Adrenal gland (tissue), 9 donors: ENCODE measurements at regions not wholly inside any gene's neighbourhood (a gene's known extent, or its start where the extent isn't known, plus 50 kb on each side); places are given as distances from the start of the nearest gene placed in this dataset.

Experiments
- DNase-seq, 7 donors: peaks; one replicate each; pipeline ENCODE4 v3.0.0-alpha.2; 2019 to 2020
- H3K27ac ChIP-seq, 5 donors: fragments of 200-600 bp; sonication (generic) in 4 of 5; 1 replicate in 3 of 5; 2 replicates in 2 of 5; pipeline versions ENCODE4 v1.5.1 to v1.8.0; 2016 to 2020; ENCODE audit warnings: mild to moderate bottlenecking in 1 of 5
- H3K27me3 ChIP-seq: fragments of 200-600 bp; 2 replicates; pipeline ENCODE4 v1.8.0; 2021
- H3K36me3 ChIP-seq, 2 donors: fragments of 200-600 bp; replicated peaks in 1 of 2; 1 replicate in 1 of 2; 2 replicates in 1 of 2; pipeline versions ENCODE4 v1.5.1 to v1.8.0; 2018 to 2022
- H3K4me1 ChIP-seq, 2 donors: fragments of 200-600 bp; replicated peaks in 1 of 2; 1 replicate in 1 of 2; 2 replicates in 1 of 2; pipeline versions ENCODE4 v1.5.1 to v1.8.0; 2018 to 2021
- H3K4me3 ChIP-seq, 4 donors: fragments of 200-600 bp; sonication (generic) in 3 of 4; one replicate each; pipeline ENCODE4 v1.5.1; 2016 to 2018
- H3K9me3 ChIP-seq, 3 donors: fragments of 200-600 bp; sonication (generic) in 1 of 3; replicated peaks in 1 of 3; 1 replicate in 2 of 3; 2 replicates in 1 of 3; pipeline versions ENCODE4 v1.5.1 to v1.8.0; 2016 to 2021
- POLR2A ChIP-seq, 2 donors: fragments of 450-650 bp; IDR thresholded peaks; one replicate each; pipeline ENCODE4 v1.6.1; 2017; ENCODE audit warnings: antibody characterized with exemption in 2 of 2, mild to moderate bottlenecking in 2 of 2, moderate library complexity in 1 of 2
- WGBS, 4 donors: extraction: QIAGEN DNeasy Blood & Tissue Kit in 2 of 4; methylation state at CpG; one replicate each; pipeline versions ENCODE4 v1.1.5 to v1.1.7; 2013 to 2017; 5-methylcytosine and 5-hydroxymethylcytosine counted together
- intact Hi-C, 2 donors: fragments of 100-400 bp; cut with DNase I; formaldehyde crosslinking; loops; one replicate each; pipeline versions ENCODE4 v1.14.1 to v1.15.0; 2022 to 2023
- TF ChIP-seq, protein P1 (sequence below), 6 experiments: fragments of 450-650 bp in 4 of 6; fragments of 200-600 bp in 2 of 6; sonication (generic) in 1 of 6; IDR thresholded peaks; 1 replicate in 5 of 6; 2 replicates in 1 of 6; pipeline versions ENCODE4 v1.5.1 to v1.8.0; 2016 to 2021; ENCODE audit warnings: antibody characterized with exemption in 6 of 6, mild to moderate bottlenecking in 2 of 6, moderate library complexity in 1 of 6
- donor health status: healthy with polysubstance abuse.
- donor health status: Bipolar disorder and iron deficiency.
- donor health status: DM: yes; HTN: yes; CAD: no.
- donor health status: DM: no; HTN: no; CAD: no.
- donor health status: DM: no; HTN: no; CAD: no.

DNA sequence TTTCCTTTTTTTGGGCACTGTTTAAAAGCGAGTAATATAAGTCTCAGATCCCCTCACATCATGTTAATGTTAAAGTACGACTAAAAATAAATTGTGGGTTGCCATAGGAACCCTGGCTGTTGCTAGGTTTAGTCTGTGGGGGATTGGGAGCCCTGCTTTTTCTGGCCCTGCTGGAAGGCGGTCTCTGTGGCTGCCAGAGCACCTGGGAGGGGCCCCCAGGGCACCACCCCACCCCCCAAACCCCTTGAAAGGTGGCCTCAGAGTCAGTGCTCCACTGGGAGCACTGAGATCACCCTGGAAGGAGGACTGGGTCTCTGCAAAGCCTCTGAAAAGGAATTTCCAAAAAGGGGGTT, 66.2 kb upstream of the NEURL1B start:
- Histone ChIP-seq H3K4me1 (no peaks in the 10 kb centered on the region), H3K4me3 (no peak overlapping the region), H3K9me3 (no peaks in the 10 kb centered on the region), H3K36me3 (no peaks in the 10 kb centered on the region), H3K27me3 (no peaks in the 10 kb centered on the region), H3K27ac (no peak overlapping the region)
- 47 to 72% (median 64%) methylated on average over 3 of the region's 3 CpGs for WGBS, 4 donors
- TF ChIP-seq POLR2A (IDR thresholded peaks at IDR 0.05) = no peak
- TF ChIP-seq, protein P1, sequence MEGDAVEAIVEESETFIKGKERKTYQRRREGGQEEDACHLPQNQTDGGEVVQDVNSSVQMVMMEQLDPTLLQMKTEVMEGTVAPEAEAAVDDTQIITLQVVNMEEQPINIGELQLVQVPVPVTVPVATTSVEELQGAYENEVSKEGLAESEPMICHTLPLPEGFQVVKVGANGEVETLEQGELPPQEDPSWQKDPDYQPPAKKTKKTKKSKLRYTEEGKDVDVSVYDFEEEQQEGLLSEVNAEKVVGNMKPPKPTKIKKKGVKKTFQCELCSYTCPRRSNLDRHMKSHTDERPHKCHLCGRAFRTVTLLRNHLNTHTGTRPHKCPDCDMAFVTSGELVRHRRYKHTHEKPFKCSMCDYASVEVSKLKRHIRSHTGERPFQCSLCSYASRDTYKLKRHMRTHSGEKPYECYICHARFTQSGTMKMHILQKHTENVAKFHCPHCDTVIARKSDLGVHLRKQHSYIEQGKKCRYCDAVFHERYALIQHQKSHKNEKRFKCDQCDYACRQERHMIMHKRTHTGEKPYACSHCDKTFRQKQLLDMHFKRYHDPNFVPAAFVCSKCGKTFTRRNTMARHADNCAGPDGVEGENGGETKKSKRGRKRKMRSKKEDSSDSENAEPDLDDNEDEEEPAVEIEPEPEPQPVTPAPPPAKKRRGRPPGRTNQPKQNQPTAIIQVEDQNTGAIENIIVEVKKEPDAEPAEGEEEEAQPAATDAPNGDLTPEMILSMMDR (IDR thresholded peaks at IDR 0.05) = no peak
- intact Hi-C loops = no loop called here
- no peak for DNase-seq

GRCh38 chr5:172573986-172574870, 66.8 kb upstream of the NEURL1B start:
- 80 to 86% (median 83%) methylated on average over 12 of the region's 12 CpGs for WGBS, 4 donors
- Histone ChIP-seq H3K27me3 (no peaks in the 10 kb centered on the region), H3K9me3 (no peaks in the 10 kb centered on the region), H3K4me1 (no peaks in the 10 kb centered on the region), H3K4me3 (no peak overlapping the region), H3K36me3 (no peaks in the 10 kb centered on the region), H3K27ac (no peak overlapping the region)
- TF ChIP-seq, protein P1 (IDR thresholded peaks at IDR 0.05) = no peak
- TF ChIP-seq POLR2A (IDR thresholded peaks at IDR 0.05) = no peak
- intact Hi-C loops = no loop called here
- DNase-seq = no peak

DNA sequence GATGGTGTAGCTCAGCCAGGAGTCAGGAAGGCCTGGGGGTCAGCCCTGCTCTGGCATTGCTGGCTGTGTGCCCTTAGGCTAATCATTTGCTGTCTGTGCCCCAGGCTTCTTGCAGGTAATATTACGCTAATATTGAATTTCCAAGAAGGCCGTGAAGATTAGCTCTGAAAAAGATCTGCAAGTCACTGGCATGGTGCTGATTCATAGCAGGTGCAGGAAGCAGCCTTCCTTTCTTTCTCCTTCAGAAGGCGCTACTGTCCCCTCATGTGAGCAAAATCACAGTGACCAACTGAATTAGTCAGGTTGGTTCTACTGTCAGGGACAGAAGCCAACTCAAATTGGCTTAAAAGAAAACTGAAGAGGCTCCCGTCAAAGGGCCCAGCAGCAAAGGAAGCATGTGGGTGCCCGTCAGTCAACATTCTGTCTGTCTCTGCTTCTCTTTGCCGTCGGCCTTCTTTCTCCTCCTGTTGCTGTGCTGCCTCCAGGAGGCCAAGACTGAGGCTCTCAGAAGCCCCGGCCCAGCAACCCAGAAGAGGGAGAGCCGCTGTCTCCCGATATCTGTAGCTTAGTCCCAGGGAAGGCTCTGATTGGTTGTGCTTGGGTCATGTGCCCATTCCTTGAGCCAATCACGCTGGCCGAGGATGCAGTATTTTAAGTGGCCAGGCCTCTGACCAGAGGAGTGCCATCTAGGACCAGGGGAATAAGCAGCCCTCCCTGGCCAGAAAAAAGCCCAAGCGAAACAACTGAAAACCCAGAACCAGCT, 67.8 kb upstream of the NEURL1B start:
- H3K9me3 ChIP-seq = no peaks in the 10 kb centered on the region
- intact Hi-C loops = no loop called here
- no peaks in the 10 kb centered on the region for H3K36me3 ChIP-seq
- H3K27me3 ChIP-seq = no peaks in the 10 kb centered on the region
- no peak for DNase-seq
- H3K4me3 ChIP-seq = no peak overlapping the region
- no peaks in the 10 kb centered on the region for H3K4me1 ChIP-seq
- TF ChIP-seq, protein P1 (IDR thresholded peaks at IDR 0.05) = no peak
- TF ChIP-seq POLR2A (IDR thresholded peaks at IDR 0.05) = no peak
- WGBS, 4 donors = 88 to 92% (median 90%) methylated on average over 10 to 13 of the region's 13 CpGs
- H3K27ac ChIP-seq = no peak overlapping the region

DNA sequence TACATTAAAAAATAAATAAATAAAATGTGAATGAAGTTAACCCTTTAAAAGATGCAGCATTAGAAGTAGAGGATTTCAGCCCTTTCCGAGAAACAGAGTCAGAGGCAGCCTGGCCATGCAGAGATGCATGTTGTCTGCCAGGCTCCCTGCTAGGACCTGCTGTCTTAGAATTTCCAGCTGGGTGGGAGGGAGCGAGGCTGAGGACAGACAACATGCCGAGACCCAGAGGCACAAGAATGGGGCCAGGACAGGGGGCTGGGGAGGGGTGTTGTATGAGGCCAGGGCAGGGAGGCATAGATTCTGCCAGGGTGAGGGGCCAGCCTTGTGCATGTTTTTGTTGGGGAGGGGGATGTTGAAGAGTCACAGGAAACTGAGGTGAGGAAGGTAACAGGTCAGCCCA, 68.6 kb upstream of the NEURL1B start:
- DNase-seq = no peak
- 90 to 100% (median 96%) methylated on average over 3 of the region's 3 CpGs for WGBS, 4 donors

More for the DNA sequence above, 68.6 kb upstream of the NEURL1B start:
- intact Hi-C loops = no loop called here
- TF ChIP-seq POLR2A (IDR thresholded peaks at IDR 0.05) = no peak
- TF ChIP-seq, protein P1 (IDR thresholded peaks at IDR 0.05) = no peak
- H3K4me3 ChIP-seq = no peak overlapping the region
- no peaks in the 10 kb centered on the region for H3K9me3 ChIP-seq
- H3K27me3 ChIP-seq = no peaks in the 10 kb centered on the region
- H3K27ac ChIP-seq = no peak overlapping the region
- no peaks in the 10 kb centered on the region for H3K36me3 ChIP-seq
- no peaks in the 10 kb centered on the region for H3K4me1 ChIP-seq
